ENCODE measurements at regions not wholly inside any gene's neighbourhood (a gene's known extent, or its start where the extent isn't known, plus 50 kb on each side); places are given as distances from the start of the nearest gene placed in this dataset.

GRCh38 chr10:25849988-25850387 lies 84.0 kb upstream of the MYO3A start:
- DNase-seq: no peak
- no peaks in the 10 kb centered on the region for H3K27me3 ChIP-seq (ENCODE audit: insufficient read depth, low read depth, severe bottlenecking)
- H3K4me3 ChIP-seq (ENCODE audit: low read depth, low read length): no peak overlapping the region
- TF ChIP-seq, protein P1, sequence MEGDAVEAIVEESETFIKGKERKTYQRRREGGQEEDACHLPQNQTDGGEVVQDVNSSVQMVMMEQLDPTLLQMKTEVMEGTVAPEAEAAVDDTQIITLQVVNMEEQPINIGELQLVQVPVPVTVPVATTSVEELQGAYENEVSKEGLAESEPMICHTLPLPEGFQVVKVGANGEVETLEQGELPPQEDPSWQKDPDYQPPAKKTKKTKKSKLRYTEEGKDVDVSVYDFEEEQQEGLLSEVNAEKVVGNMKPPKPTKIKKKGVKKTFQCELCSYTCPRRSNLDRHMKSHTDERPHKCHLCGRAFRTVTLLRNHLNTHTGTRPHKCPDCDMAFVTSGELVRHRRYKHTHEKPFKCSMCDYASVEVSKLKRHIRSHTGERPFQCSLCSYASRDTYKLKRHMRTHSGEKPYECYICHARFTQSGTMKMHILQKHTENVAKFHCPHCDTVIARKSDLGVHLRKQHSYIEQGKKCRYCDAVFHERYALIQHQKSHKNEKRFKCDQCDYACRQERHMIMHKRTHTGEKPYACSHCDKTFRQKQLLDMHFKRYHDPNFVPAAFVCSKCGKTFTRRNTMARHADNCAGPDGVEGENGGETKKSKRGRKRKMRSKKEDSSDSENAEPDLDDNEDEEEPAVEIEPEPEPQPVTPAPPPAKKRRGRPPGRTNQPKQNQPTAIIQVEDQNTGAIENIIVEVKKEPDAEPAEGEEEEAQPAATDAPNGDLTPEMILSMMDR (IDR thresholded peaks at IDR 0.05; ENCODE audit: low read depth, low read length): no peak
- H3K27ac ChIP-seq: no peak overlapping the region
- H3K36me3 ChIP-seq: no peaks in the 10 kb centered on the region
- no peaks in the 10 kb centered on the region for H3K9me3 ChIP-seq (ENCODE audit: severe bottlenecking)

- H3K4me3 ChIP-seq (ENCODE audit: low read depth, low read length): no peak overlapping the region
- H3K27me3 ChIP-seq (ENCODE audit: insufficient read depth, low read depth, severe bottlenecking): no peaks in the 10 kb centered on the region
- no peaks in the 10 kb centered on the region for H3K36me3 ChIP-seq
- no peaks in the 10 kb centered on the region for H3K9me3 ChIP-seq (ENCODE audit: severe bottlenecking)
- no peak overlapping the region for H3K27ac ChIP-seq
- TF ChIP-seq, protein P1 (IDR thresholded peaks at IDR 0.05; ENCODE audit: low read depth, low read length): no peak
- no peak for DNase-seq
Observed at GRCh38 chr10:25851548-25851947, 82.5 kb upstream of the MYO3A start.

DNA sequence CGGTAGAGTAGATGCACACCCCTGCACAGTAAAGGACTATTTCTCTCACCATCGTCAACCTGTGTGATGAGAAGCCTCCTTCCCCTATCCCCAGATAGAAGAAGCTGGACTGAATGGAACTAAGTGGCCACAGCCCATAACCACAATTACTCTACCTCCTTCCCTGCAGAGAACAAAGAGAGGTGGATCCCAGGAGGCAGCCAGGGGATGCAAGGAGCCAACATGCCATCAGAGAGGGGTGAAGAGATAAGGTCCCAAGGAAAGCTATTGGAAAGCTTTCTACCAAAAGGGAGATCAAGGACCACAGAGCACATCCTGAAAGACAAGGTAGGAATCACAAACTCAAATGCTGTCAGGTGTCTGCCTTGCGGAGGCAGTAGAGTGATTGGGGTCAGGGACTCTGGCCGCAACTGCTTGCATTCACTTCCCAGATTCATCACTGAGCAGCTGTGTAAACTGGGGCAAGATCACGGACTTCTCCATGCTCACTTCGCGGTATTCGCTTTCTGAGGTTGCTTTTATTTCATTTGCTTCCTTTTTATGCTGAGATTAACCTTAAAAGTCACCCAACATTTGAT lies 81.6 kb upstream of the MYO3A start:
- Histone ChIP-seq H3K36me3 (no peaks in the 10 kb centered on the region), H3K4me3 (ENCODE audit: low read depth, low read length) (no peak overlapping the region), H3K9me3 (ENCODE audit: severe bottlenecking) (no peaks in the 10 kb centered on the region), H3K27me3 (ENCODE audit: insufficient read depth, low read depth, severe bottlenecking) (no peaks in the 10 kb centered on the region), H3K27ac (no peak overlapping the region)
- TF ChIP-seq, protein P1 (IDR thresholded peaks at IDR 0.05; ENCODE audit: low read depth, low read length): no peak
- DNase-seq: no peak

DNA sequence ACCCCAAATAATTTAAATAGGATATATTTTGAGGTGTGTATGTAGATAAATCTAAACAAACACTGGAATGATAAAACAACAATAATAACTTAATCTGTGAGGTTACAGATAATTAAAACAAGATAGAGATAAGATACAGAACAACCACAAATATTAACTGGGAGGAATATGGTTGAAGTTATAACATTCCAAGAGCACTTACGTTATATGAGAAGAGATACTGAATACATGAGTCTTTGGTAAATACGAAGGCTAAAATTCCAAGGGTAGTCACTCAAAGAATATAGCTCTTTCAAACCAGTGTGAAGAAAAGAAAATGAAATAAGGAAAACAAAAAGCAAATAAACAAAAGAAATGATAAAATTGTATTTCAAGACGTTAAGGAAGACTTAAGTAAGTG lies 76.0 kb upstream of the MYO3A start:
- TF ChIP-seq, protein P1 (IDR thresholded peaks at IDR 0.05; ENCODE audit: low read depth, low read length): no peak
- Histone ChIP-seq H3K4me3 (ENCODE audit: low read depth, low read length) (no peak overlapping the region), H3K9me3 (ENCODE audit: severe bottlenecking) (no peaks in the 10 kb centered on the region), H3K27me3 (ENCODE audit: insufficient read depth, low read depth, severe bottlenecking) (no peaks in the 10 kb centered on the region), H3K27ac (no peak overlapping the region), H3K36me3 (no peaks in the 10 kb centered on the region)
- DNase-seq: no peak

DNA sequence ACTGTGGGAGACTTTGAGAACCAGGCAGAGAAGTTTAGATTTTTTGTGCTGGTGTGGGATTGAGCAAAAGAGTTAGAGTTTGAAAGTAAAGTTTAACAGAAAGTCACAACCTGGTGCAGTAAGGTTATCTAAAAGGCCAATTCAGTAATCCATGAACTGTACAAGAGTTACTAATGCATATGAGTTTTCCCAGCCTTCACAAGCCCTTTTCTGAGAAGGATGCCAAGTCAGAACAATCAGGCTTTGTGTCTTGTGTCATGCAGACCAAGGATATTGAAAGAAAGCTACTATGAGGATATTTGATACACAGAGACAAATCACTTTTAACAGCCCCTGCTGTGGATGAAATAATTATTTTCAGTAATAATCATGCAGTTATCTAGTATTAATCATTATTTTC lies 68.8 kb upstream of the MYO3A start:
- TF ChIP-seq, protein P1 (IDR thresholded peaks at IDR 0.05; ENCODE audit: low read depth, low read length): no peak
- Histone ChIP-seq H3K36me3 (no peaks in the 10 kb centered on the region), H3K9me3 (ENCODE audit: severe bottlenecking) (no peaks in the 10 kb centered on the region), H3K27me3 (ENCODE audit: insufficient read depth, low read depth, severe bottlenecking) (no peaks in the 10 kb centered on the region), H3K4me3 (ENCODE audit: low read depth, low read length) (no peak overlapping the region), H3K27ac (no peak overlapping the region)
- DNase-seq: no peak

DNA sequence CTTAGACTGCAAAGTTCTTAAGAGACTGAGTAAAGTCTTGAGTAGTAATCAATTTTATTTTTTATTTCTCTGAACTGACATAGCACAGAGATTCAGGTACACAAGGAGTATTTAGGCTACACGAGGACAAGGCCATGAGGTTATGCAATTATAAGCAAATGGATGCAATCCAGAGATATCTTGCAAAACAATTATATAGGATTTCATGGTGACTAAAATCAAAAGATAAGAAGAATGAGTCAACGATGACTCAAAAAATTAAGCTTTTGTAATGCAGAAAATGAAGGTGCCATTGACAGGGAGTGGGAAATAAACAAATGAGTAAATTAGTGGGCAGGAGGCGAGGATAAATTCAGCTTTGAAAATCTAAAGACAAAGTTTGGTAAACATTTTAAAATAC lies 66.7 kb upstream of the MYO3A start:
- Histone ChIP-seq H3K27ac (no peak overlapping the region), H3K27me3 (ENCODE audit: insufficient read depth, low read depth, severe bottlenecking) (no peaks in the 10 kb centered on the region), H3K4me3 (ENCODE audit: low read depth, low read length) (no peak overlapping the region), H3K36me3 (no peaks in the 10 kb centered on the region), H3K9me3 (ENCODE audit: severe bottlenecking) (no peaks in the 10 kb centered on the region)
- DNase-seq: no peak
- TF ChIP-seq, protein P1 (IDR thresholded peaks at IDR 0.05; ENCODE audit: low read depth, low read length): no peak

Data from WERI-Rb-1 (cell line).